DOHH2 (cell line): ENCODE measurements at regions not wholly inside any gene's neighbourhood (a gene's known extent, or its start where the extent isn't known, plus 50 kb on each side); places are given as distances from the start of the nearest gene placed in this dataset.

Experiments used
- CTCF ChIP-seq: fragments of 200-600 bp; sonication (generic); IDR thresholded peaks from one replicate; pipeline ENCODE4 v1.5.1; 2014; ENCODE audit warnings: antibody characterized with exemption, mild to moderate bottlenecking, low read depth, low read length; ENCODE audit not compliant: poor library complexity, severe bottlenecking
- EZH2phosphoT487 ChIP-seq: fragments of 200-600 bp; sonication (generic); IDR thresholded peaks from 2 replicates; pipeline ENCODE4 v1.6.1; 2017; ENCODE audit warnings: borderline replicate concordance, mild to moderate bottlenecking, antibody characterized with exemption, low read length, moderate library complexity, mixed read lengths

GRCh38 chr3:103210583-103210982 lies 775.8 kb downstream of the ZPLD1 start:
- no peak for TF ChIP-seq CTCF
- TF ChIP-seq EZH2phosphoT487: no peak
